ENCODE measurements at regions not wholly inside any gene's neighbourhood (a gene's known extent, or its start where the extent isn't known, plus 50 kb on each side); places are given as distances from the start of the nearest gene placed in this dataset.

DNA sequence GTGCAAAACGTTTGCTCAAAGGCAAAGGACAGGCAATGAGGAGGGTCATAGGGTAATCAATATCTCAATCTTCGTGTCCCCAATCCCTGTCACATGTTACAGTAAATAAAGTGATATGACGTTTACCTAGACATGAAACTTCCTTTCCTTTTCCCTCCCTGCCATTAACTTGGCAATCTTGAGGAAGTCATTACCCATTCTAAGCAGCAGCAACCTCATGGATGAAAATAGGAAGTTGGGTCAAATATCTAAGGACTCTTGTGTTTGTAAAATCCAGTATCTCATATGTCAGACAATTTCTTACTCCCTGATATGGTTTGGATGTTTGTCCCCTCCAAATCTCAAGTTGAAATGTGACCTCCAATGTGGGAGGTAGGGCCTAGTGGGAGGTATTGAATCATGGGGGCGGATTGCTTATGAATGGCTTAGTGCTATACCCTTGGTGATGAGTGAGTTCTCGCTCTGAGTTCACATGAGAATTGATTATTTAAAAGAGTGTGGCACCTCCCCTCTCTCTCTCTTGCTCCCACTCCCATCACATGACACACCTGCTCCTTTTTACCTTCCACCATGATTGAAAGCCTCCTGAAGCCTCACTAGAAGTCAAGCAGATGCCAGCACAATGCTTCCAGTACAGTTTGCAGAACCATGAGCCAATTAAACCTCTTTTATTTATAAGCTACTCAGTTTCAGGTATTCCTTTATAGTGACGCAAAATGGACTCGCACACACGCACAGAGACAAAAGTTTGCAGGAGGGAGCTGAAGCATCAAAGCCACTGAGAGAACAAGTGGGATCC is 545.9 kb upstream of the JARID2 start:
- no peaks in the 10 kb centered on the region for H3K4me1 ChIP-seq
- in situ Hi-C loops (cut with MboI; ENCODE audit: low pct_ligation_motif_present in 1 of 4, low pct_unique_long_range_greater_than_20kb in 1 of 4, low sequenced_read_pairs in 3 of 4) = no loop called here
- H3K27me3 ChIP-seq = no peaks in the 10 kb centered on the region
- H3K27ac ChIP-seq = no peak overlapping the region
- H3K9me3 ChIP-seq = no peaks in the 10 kb centered on the region
- TF ChIP-seq EP300 (IDR thresholded peaks at IDR 0.05; ENCODE audit: low read depth) (no peak), POLR2A (IDR thresholded peaks at IDR 0.05) (no peak), POLR2AphosphoS5 (IDR thresholded peaks at IDR 0.05) (no peak)
- TF ChIP-seq, protein P1, sequence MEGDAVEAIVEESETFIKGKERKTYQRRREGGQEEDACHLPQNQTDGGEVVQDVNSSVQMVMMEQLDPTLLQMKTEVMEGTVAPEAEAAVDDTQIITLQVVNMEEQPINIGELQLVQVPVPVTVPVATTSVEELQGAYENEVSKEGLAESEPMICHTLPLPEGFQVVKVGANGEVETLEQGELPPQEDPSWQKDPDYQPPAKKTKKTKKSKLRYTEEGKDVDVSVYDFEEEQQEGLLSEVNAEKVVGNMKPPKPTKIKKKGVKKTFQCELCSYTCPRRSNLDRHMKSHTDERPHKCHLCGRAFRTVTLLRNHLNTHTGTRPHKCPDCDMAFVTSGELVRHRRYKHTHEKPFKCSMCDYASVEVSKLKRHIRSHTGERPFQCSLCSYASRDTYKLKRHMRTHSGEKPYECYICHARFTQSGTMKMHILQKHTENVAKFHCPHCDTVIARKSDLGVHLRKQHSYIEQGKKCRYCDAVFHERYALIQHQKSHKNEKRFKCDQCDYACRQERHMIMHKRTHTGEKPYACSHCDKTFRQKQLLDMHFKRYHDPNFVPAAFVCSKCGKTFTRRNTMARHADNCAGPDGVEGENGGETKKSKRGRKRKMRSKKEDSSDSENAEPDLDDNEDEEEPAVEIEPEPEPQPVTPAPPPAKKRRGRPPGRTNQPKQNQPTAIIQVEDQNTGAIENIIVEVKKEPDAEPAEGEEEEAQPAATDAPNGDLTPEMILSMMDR (IDR thresholded peaks at IDR 0.05) = no peak
- no peaks in the 10 kb centered on the region for H3K36me3 ChIP-seq
- no peak for DNase-seq
- no peak overlapping the region for H3K4me3 ChIP-seq
- intact Hi-C loops (cut with DNase I; ENCODE audit: low total_unique reads) = no loop called here
- WGBS, 2 donors (ENCODE audit: low coverage in 1 of 2) = 85 to 87% methylated on average over 6 to 8 of the region's 8 CpGs

DNA sequence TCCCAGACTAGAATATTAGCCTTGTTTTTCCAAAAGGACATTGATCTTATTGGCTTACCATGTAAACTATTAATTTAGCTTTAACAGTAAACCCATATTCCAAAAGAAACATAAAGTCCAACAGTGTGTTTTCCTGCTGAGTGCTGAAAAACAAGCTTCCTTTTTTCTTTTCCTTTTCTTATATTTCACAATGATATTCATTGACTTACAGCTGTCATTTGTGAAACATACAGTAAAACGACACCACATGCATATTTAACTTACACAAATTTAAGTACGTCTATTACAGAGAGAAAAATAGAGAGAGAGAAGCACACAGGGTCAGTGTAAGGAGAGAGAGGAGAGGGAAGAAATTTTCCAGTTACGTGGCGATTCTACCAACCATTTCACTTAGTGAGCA is 543.9 kb upstream of the JARID2 start:
- Histone ChIP-seq H3K9me3 (no peaks in the 10 kb centered on the region), H3K4me3 (no peak overlapping the region), H3K4me1 (peaks cover 0 to 14% (median 3%) of the 10 kb centered on the region in 4 donors), H3K36me3 (no peaks in the 10 kb centered on the region), H3K27me3 (no peaks in the 10 kb centered on the region), H3K27ac (no peak overlapping the region)
- no peak for DNase-seq
- 86 to 88% methylated on average over 4 of the region's 4 CpGs for WGBS, 2 donors (ENCODE audit: low coverage in 1 of 2)
- in situ Hi-C loops (cut with MboI; ENCODE audit: low pct_ligation_motif_present in 1 of 4, low pct_unique_long_range_greater_than_20kb in 1 of 4, low sequenced_read_pairs in 3 of 4) = no loop called here
- TF ChIP-seq POLR2A (IDR thresholded peaks at IDR 0.05) (no peak), EP300 (IDR thresholded peaks at IDR 0.05; ENCODE audit: low read depth) (no peak), POLR2AphosphoS5 (IDR thresholded peaks at IDR 0.05) (no peak)
- TF ChIP-seq, protein P1 (IDR thresholded peaks at IDR 0.05) = no peak
- intact Hi-C loops (cut with DNase I; ENCODE audit: low total_unique reads) = no loop called here

DNA sequence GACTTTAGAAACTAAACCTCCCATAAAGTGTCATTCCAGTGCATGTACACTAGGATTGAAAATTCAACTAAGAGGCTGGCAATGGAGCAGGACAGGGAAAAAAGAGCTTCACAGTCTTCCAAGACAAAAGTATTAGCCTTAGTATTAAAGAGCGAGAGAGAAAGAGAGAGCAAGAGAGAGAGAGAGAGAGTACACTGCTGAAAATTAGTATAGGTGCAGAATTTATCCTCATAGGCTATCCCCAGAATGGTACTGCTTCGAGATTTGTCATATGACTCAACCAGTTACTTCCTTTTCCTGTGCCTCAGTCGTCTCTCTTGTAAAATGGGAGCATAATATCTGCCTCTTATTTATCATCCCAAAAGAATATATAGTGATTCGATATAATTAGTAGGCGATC is 543.2 kb upstream of the JARID2 start:
- WGBS, 2 donors (ENCODE audit: low coverage in 1 of 2) = 88 to 93% methylated on average over 5 of the region's 5 CpGs
- no peak for DNase-seq
- no peaks in the 10 kb centered on the region for H3K36me3 ChIP-seq
- TF ChIP-seq POLR2A (IDR thresholded peaks at IDR 0.05) = no peak
- TF ChIP-seq EP300 (IDR thresholded peaks at IDR 0.05; ENCODE audit: low read depth) = no peak
- no peak for TF ChIP-seq POLR2AphosphoS5 (IDR thresholded peaks at IDR 0.05)
- TF ChIP-seq, protein P1 (IDR thresholded peaks at IDR 0.05) = no peak
- H3K27me3 ChIP-seq = no peaks in the 10 kb centered on the region
- intact Hi-C loops (cut with DNase I; ENCODE audit: low total_unique reads) (no loop called here), in situ Hi-C loops (cut with MboI; ENCODE audit: low pct_ligation_motif_present in 1 of 4, low pct_unique_long_range_greater_than_20kb in 1 of 4, low sequenced_read_pairs in 3 of 4) (no loop called here)
- no peaks in the 10 kb centered on the region for H3K9me3 ChIP-seq
- H3K4me3 ChIP-seq = no peak overlapping the region
- H3K4me1 ChIP-seq = peaks cover 0 to 15% (median 3%) of the 10 kb centered on the region in 4 donors
- no peak overlapping the region for H3K27ac ChIP-seq

DNA sequence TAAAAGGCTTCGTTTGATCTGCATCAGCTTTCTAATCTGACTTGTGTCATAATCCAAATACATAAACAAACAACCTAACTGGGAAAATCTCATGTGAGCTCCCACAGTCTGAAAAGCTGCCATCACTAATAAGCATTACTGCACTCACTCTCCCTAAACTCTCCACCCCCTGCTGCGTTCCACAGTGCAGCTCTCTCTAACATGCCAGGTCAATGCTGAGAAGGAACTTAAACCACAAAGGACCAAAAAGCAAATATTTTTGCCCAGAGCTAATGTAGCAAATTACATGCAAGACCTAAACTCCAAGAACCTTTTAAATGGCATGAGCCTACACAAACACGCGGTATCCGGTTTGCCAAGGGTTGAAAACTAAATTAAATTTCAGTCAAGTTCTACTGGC is 542.3 kb upstream of the JARID2 start:
- no peak for DNase-seq
- TF ChIP-seq POLR2A (IDR thresholded peaks at IDR 0.05) (no peak), POLR2AphosphoS5 (IDR thresholded peaks at IDR 0.05) (no peak), EP300 (IDR thresholded peaks at IDR 0.05; ENCODE audit: low read depth) (no peak)
- TF ChIP-seq, protein P1 (IDR thresholded peaks at IDR 0.05) = no peak
- intact Hi-C loops (cut with DNase I; ENCODE audit: low total_unique reads) = no loop called here
- in situ Hi-C loops (cut with MboI; ENCODE audit: low pct_ligation_motif_present in 1 of 4, low pct_unique_long_range_greater_than_20kb in 1 of 4, low sequenced_read_pairs in 3 of 4) = no loop called here
- WGBS, 2 donors (ENCODE audit: low coverage in 1 of 2) = 89 to 95% methylated on average over 3 to 5 of the region's 5 CpGs
- H3K27ac ChIP-seq = no peak overlapping the region
- H3K36me3 ChIP-seq = no peaks in the 10 kb centered on the region
- H3K4me1 ChIP-seq = peaks cover 0 to 15% (median 3%) of the 10 kb centered on the region in 4 donors
- no peaks in the 10 kb centered on the region for H3K27me3 ChIP-seq
- H3K9me3 ChIP-seq = no peaks in the 10 kb centered on the region
- no peak overlapping the region for H3K4me3 ChIP-seq
